HG02798 (cell line): ENCODE measurements at regions not wholly inside any gene's neighbourhood (a gene's known extent, or its start where the extent isn't known, plus 50 kb on each side); places are given as distances from the start of the nearest gene placed in this dataset.
A peak's percentile ranks its signal among the peaks of the same experiment; 100 is the strongest.

ENCODE experiments used
- ATAC-seq: cut with Tn5 transposase; IDR thresholded peaks from one replicate; pipeline ENCODE4 v1.9.1; 2021; ENCODE audit warnings: mild to moderate bottlenecking; ENCODE audit not compliant: unreplicated experiment, poor library complexity

- ATAC-seq, result no peak
Measured at GRCh38 chr13:22110368-22110767, 439.5 kb downstream of the FGF9 start.

- ATAC-seq, result no peak
Measured at GRCh38 chr13:22111152-22111783, 440.4 kb downstream of the FGF9 start.

- no peak for ATAC-seq
Measured at GRCh38 chr13:22111961-22112360, 441.1 kb downstream of the FGF9 start.

- ATAC-seq, result no peak
Measured at GRCh38 chr13:22112956-22113745, 442.3 kb downstream of the FGF9 start.

- peak; percentile 87 for ATAC-seq
Measured at GRCh38 chr13:22114630-22115311, 443.9 kb downstream of the FGF9 start.

- no peak for ATAC-seq
Measured at GRCh38 chr13:22118158-22118557, 447.3 kb downstream of the FGF9 start.

GRCh38 chr13:22120646-22121045, 449.8 kb downstream of the FGF9 start:
- ATAC-seq, result peak; percentile 36

- ATAC-seq, result peak; percentile 67
Measured at GRCh38 chr13:22121146-22121739, 450.4 kb downstream of the FGF9 start.

GRCh38 chr13:22126433-22127021, 455.7 kb downstream of the FGF9 start:
- peak; percentile 96 for ATAC-seq

- no peak for ATAC-seq
Measured at GRCh38 chr13:22127277-22128164, 456.6 kb downstream of the FGF9 start.

- ATAC-seq, result no peak
Measured at GRCh38 chr13:22128441-22129408, 457.9 kb downstream of the FGF9 start.

- no peak for ATAC-seq
Measured at GRCh38 chr13:22130254-22130653, 459.4 kb downstream of the FGF9 start.

- ATAC-seq, result no peak
Measured at GRCh38 chr13:22134261-22134660, 463.4 kb downstream of the FGF9 start.

GRCh38 chr13:22135446-22135845, 464.6 kb downstream of the FGF9 start:
- ATAC-seq, result no peak

- ATAC-seq, result no peak
Measured at GRCh38 chr13:22137361-22138050, 466.6 kb downstream of the FGF9 start.

- ATAC-seq, result no peak
Measured at GRCh38 chr13:22138947-22139346, 468.1 kb downstream of the FGF9 start.

- ATAC-seq, result no peak
Measured at GRCh38 chr13:22141716-22142115, 470.8 kb downstream of the FGF9 start.

- ATAC-seq, result no peak
Measured at GRCh38 chr13:22143671-22144070, 472.8 kb downstream of the FGF9 start.
